Prostate gland (tissue), 2 donors: ENCODE measurements at regions not wholly inside any gene's neighbourhood (a gene's known extent, or its start where the extent isn't known, plus 50 kb on each side); places are given as distances from the start of the nearest gene placed in this dataset.

ENCODE experiments used
- CTCF ChIP-seq, 4 experiments: fragments of 200-600 bp in 2 of 4; fragments of 450-650 bp in 2 of 4; sonication (generic) in 2 of 4; IDR thresholded peaks; 1 replicate in 3 of 4; 2 replicates in 1 of 4; pipeline ENCODE4 v1.5.1; 2016 to 2019; ENCODE audit warnings: antibody characterized with exemption in 4 of 4, mild to moderate bottlenecking in 2 of 4, moderate library complexity in 2 of 4
- POLR2A ChIP-seq: fragments of 450-650 bp; IDR thresholded peaks from one replicate; pipeline ENCODE4 v1.6.1; 2016; ENCODE audit warnings: antibody characterized with exemption, mild to moderate bottlenecking
- POLR2AphosphoS5 ChIP-seq: sonication (generic); formaldehyde crosslinking; IDR thresholded peaks from one replicate; pipeline ENCODE4 v1.6.1; 2017; ENCODE audit warnings: antibody characterized with exemption

- no peak for TF ChIP-seq CTCF (IDR thresholded peaks at IDR 0.05)
- TF ChIP-seq POLR2A: no peak
- TF ChIP-seq POLR2AphosphoS5: no peak
Measured at GRCh38 chr7:145582742-145583303, 533.8 kb upstream of the CNTNAP2 start.
